MM.1S (cell line): ENCODE measurements at regions not wholly inside any gene's neighbourhood (a gene's known extent, or its start where the extent isn't known, plus 50 kb on each side); places are given as distances from the start of the nearest gene placed in this dataset.

Experiments
- DNase-seq: peaks from one replicate; pipeline ENCODE4 v3.0.0-alpha.2; 2015
- H2AFZ ChIP-seq: fragments of 300-600 bp; sonication (generic); 2 replicates; pipeline ENCODE4 v1.6.0; 2016; ENCODE audit warnings: antibody characterized with exemption, low read length
- H3F3A ChIP-seq: fragments of 300-600 bp; sonication (generic); 2 replicates; pipeline ENCODE4 v1.6.1; 2016; ENCODE audit warnings: mild to moderate bottlenecking, antibody characterized with exemption, low read length, moderate library complexity, mixed read lengths; ENCODE audit not compliant: insufficient read depth
- H3K27ac ChIP-seq: fragments of 300-600 bp; sonication (generic); 2 replicates; pipeline ENCODE4 v1.5.1; 2016; ENCODE audit warnings: mild to moderate bottlenecking, low read length
- H3K27me3 ChIP-seq: fragments of 300-600 bp; sonication (generic); replicated peaks from 2 replicates; pipeline ENCODE4 v1.6.0; 2016; ENCODE audit warnings: low read length; ENCODE audit not compliant: insufficient read depth
- H3K36me3 ChIP-seq: fragments of 300-600 bp; sonication (generic); replicated peaks from 2 replicates; pipeline ENCODE4 v1.6.1; 2016; ENCODE audit warnings: mild to moderate bottlenecking, low read length, mixed read lengths; ENCODE audit not compliant: insufficient read depth
- H3K4me1 ChIP-seq: fragments of 300-600 bp; sonication (generic); 2 replicates; pipeline ENCODE4 v1.6.1; 2016; ENCODE audit warnings: low read length, mixed read lengths
- H3K4me2 ChIP-seq: fragments of 300-600 bp; sonication (generic); 2 replicates; pipeline ENCODE4 v1.6.0; 2016; ENCODE audit warnings: low read depth, low read length
- H3K4me3 ChIP-seq: fragments of 300-600 bp; sonication (generic); 2 replicates; pipeline ENCODE4 v1.5.1; 2016; ENCODE audit warnings: low read length, mixed read lengths
- H3K79me2 ChIP-seq: fragments of 300-600 bp; sonication (generic); 2 replicates; pipeline ENCODE4 v1.6.1; 2016; ENCODE audit warnings: mixed run types, low read length, mixed read lengths
- H3K9ac ChIP-seq: fragments of 300-600 bp; sonication (generic); 2 replicates; pipeline ENCODE4 v1.6.1; 2016; ENCODE audit warnings: low read length, mixed read lengths
- H3K9me2 ChIP-seq: fragments of 300-600 bp; sonication (generic); replicated peaks from 2 replicates; pipeline ENCODE4 v1.6.1; 2016; ENCODE audit warnings: mild to moderate bottlenecking, low read length, mixed read lengths; ENCODE audit not compliant: insufficient read depth
- H3K9me3 ChIP-seq: fragments of 300-600 bp; sonication (generic); replicated peaks from 2 replicates; pipeline ENCODE4 v1.6.1; 2016; ENCODE audit warnings: mild to moderate bottlenecking, low read length, mixed read lengths; ENCODE audit not compliant: insufficient read depth
- H4K20me1 ChIP-seq: fragments of 300-600 bp; sonication (generic); 2 replicates; pipeline ENCODE4 v1.6.1; 2016; ENCODE audit warnings: mild to moderate bottlenecking, low read length, moderate library complexity, mixed read lengths; ENCODE audit not compliant: insufficient read depth
- EZH2 ChIP-seq: fragments of 300-600 bp; sonication (generic); optimal IDR thresholded peaks from 2 replicates; pipeline ENCODE3; 2017; ENCODE audit warnings: low read depth, mild to moderate bottlenecking, antibody characterized with exemption, low read length, mixed read lengths
- EZH2phosphoT487 ChIP-seq: fragments of 300-600 bp; sonication (generic); IDR thresholded peaks from 2 replicates; pipeline ENCODE4 v1.6.1; 2018; ENCODE audit warnings: antibody characterized with exemption, low read length
- TF ChIP-seq, protein P1 (sequence below): fragments of 300-600 bp; sonication (generic); IDR thresholded peaks from 2 replicates; pipeline ENCODE4 v1.5.1; 2016; ENCODE audit warnings: antibody characterized with exemption, low read length, mixed read lengths

DNA sequence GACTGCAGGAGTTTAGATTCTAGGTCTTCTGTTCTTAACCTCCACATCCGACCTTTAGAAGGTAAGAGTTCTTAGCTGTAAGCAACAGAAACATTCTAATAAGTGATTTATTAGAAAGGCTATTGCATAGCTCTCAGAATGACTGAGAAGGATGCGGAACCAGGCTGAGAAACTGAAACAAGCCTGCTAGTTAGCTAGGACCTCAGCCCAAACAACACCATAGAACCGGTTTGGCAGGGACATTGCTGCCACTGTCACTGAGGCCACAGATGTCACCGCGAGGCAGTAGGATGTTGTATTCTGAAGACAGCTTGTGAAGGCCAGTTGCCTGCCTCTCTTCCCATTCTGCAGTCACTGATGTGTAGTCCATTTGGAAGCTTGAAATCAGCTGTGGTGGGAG is 160.0 kb upstream of the ARX start:
- Histone ChIP-seq H3K9me3 (no peaks in the 10 kb centered on the region), H3K36me3 (no peaks in the 10 kb centered on the region), H3K27ac (no peak overlapping the region), H3K4me1 (no peaks in the 10 kb centered on the region), H3K9me2 (no peaks in the 10 kb centered on the region), H3K4me3 (no peak overlapping the region), H4K20me1 (no peaks in the 10 kb centered on the region), H3K4me2 (no peak overlapping the region), H3K79me2 (no peaks in the 10 kb centered on the region), H3K27me3 (no peaks in the 10 kb centered on the region), H2AFZ (no peak overlapping the region), H3K9ac (no peak overlapping the region), H3F3A (no peaks in the 10 kb centered on the region)
- no peak for DNase-seq
- TF ChIP-seq, protein P1, sequence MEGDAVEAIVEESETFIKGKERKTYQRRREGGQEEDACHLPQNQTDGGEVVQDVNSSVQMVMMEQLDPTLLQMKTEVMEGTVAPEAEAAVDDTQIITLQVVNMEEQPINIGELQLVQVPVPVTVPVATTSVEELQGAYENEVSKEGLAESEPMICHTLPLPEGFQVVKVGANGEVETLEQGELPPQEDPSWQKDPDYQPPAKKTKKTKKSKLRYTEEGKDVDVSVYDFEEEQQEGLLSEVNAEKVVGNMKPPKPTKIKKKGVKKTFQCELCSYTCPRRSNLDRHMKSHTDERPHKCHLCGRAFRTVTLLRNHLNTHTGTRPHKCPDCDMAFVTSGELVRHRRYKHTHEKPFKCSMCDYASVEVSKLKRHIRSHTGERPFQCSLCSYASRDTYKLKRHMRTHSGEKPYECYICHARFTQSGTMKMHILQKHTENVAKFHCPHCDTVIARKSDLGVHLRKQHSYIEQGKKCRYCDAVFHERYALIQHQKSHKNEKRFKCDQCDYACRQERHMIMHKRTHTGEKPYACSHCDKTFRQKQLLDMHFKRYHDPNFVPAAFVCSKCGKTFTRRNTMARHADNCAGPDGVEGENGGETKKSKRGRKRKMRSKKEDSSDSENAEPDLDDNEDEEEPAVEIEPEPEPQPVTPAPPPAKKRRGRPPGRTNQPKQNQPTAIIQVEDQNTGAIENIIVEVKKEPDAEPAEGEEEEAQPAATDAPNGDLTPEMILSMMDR: no peak
- TF ChIP-seq EZH2 (no peak), EZH2phosphoT487 (no peak)

DNA sequence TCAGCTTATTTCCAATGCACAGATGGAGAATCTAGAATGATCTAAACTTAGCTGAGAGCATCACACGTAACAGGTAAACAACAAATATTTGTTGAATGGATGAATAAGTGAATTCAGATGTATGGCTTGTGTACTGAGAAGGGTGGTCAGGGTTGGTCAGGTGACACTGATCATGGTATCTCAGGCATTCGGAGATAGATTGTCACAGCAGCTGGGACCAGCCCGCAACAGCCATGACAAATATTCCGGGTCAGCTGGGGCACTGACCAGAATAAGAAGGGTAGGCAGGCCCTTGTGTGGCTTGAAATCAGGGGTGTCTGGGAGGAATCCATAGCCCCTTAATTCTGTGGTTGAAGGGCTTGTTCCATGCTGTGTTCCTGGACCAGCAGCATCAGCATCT is 159.4 kb upstream of the ARX start:
- Histone ChIP-seq H3K4me2 (no peak overlapping the region), H3K27me3 (no peaks in the 10 kb centered on the region), H2AFZ (no peak overlapping the region), H4K20me1 (no peaks in the 10 kb centered on the region), H3K27ac (no peak overlapping the region), H3F3A (no peaks in the 10 kb centered on the region), H3K9me2 (no peaks in the 10 kb centered on the region), H3K9ac (no peak overlapping the region), H3K79me2 (no peaks in the 10 kb centered on the region), H3K4me3 (no peak overlapping the region), H3K4me1 (no peaks in the 10 kb centered on the region), H3K36me3 (no peaks in the 10 kb centered on the region), H3K9me3 (no peaks in the 10 kb centered on the region)
- DNase-seq: no peak
- TF ChIP-seq, protein P1: no peak
- TF ChIP-seq EZH2 (no peak), EZH2phosphoT487 (no peak)

DNA sequence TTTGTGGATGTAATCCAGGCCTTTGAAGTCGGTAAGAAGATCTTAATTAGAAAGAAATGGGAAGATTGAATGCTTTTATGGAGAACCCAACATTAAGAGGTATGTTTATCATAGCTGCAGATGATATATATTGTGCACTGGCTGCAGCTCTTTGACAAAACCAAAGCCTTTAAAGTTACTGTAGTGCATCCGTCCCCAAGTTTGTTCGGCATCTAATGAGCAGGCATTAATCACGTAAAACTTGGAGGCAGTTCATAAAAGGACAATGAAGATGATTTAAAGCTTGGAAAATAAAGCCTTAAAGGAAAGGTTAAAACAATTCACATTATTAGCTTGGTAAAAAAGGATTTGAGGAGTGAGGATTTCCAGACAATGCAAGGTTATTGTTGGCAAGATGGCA is 150.8 kb upstream of the ARX start:
- no peaks in the 10 kb centered on the region for H4K20me1 ChIP-seq
- H3K9ac ChIP-seq: no peak overlapping the region
- TF ChIP-seq, protein P1: no peak
- TF ChIP-seq EZH2phosphoT487 (no peak), EZH2 (no peak)
- H3K4me3 ChIP-seq: no peak overlapping the region
- H3K79me2 ChIP-seq: no peaks in the 10 kb centered on the region
- no peaks in the 10 kb centered on the region for H3K9me2 ChIP-seq
- no peak overlapping the region for H2AFZ ChIP-seq
- DNase-seq: no peak
- no peaks in the 10 kb centered on the region for H3K27me3 ChIP-seq
- H3K4me1 ChIP-seq: no peaks in the 10 kb centered on the region
- H3K4me2 ChIP-seq: no peak overlapping the region
- H3K27ac ChIP-seq: no peak overlapping the region
- no peaks in the 10 kb centered on the region for H3K36me3 ChIP-seq
- H3K9me3 ChIP-seq: no peaks in the 10 kb centered on the region
- no peaks in the 10 kb centered on the region for H3F3A ChIP-seq
